ENCODE measurements at regions not wholly inside any gene's neighbourhood (a gene's known extent, or its start where the extent isn't known, plus 50 kb on each side); places are given as distances from the start of the nearest gene placed in this dataset.

- POLR2A ChIA-PET (ENCODE audit: low non-redundant PET) = no interaction called here
Measured at GRCh38 chr5:53311681-53312080, 168.7 kb upstream of the FST start.

GRCh38 chr5:53313145-53313544 is 167.3 kb upstream of the FST start:
- DNase-seq (ENCODE audit: low spot score) = no peak
- ChIA-PET POLR2A (ENCODE audit: low non-redundant PET) (no interaction called here), CTCF (no interaction called here)
- no peak for TF ChIP-seq CTCF (conservative IDR thresholded peaks at IDR 0.05; ENCODE audit: low read depth, low read length)
- TF ChIP-seq EZH2 (IDR thresholded peaks at IDR 0.05; ENCODE audit: borderline replicate concordance, low read depth, low read length, poor library complexity, severe bottlenecking) = no peak
- Histone ChIP-seq H3K9me3 (ENCODE audit: low read depth, low read length, poor library complexity, severe bottlenecking) (no peaks in the 10 kb centered on the region), H3K4me1 (ENCODE audit: insufficient read depth, low read length, poor library complexity, severe bottlenecking) (no peaks in the 10 kb centered on the region), H3K4me3 (ENCODE audit: low read depth, low read length, poor library complexity, severe bottlenecking) (no peak overlapping the region), H3K27me3 (replicated peaks; ENCODE audit: insufficient read depth, low read depth, low read length, poor library complexity) (no peaks in the 10 kb centered on the region), H3K27ac (ENCODE audit: low read depth, low read length, poor library complexity, severe bottlenecking) (no peak overlapping the region), H3K36me3 (ENCODE audit: insufficient read depth, low read length, poor library complexity, severe bottlenecking) (no peaks in the 10 kb centered on the region)
- intact Hi-C loops (cut with micrococcal nuclease; ENCODE audit: unreplicated experiment) = no loop called here
- BruUV-seq (replicated peaks) = no TSS peak

More at GRCh38 chr5:53311681-53312080, 168.7 kb upstream of the FST start:
- BruUV-seq (replicated peaks) = no TSS peak
- CTCF ChIA-PET = no interaction called here
- TF ChIP-seq EZH2 (IDR thresholded peaks at IDR 0.05; ENCODE audit: borderline replicate concordance, low read depth, low read length, poor library complexity, severe bottlenecking) = no peak
- no peak for TF ChIP-seq CTCF (conservative IDR thresholded peaks at IDR 0.05; ENCODE audit: low read depth, low read length)
- H3K9me3 ChIP-seq (ENCODE audit: low read depth, low read length, poor library complexity, severe bottlenecking) = no peaks in the 10 kb centered on the region
- no peak overlapping the region for H3K4me3 ChIP-seq (ENCODE audit: low read depth, low read length, poor library complexity, severe bottlenecking)
- no peaks in the 10 kb centered on the region for H3K27me3 ChIP-seq (replicated peaks; ENCODE audit: insufficient read depth, low read depth, low read length, poor library complexity)
- no peaks in the 10 kb centered on the region for H3K4me1 ChIP-seq (ENCODE audit: insufficient read depth, low read length, poor library complexity, severe bottlenecking)
- intact Hi-C loops (cut with micrococcal nuclease; ENCODE audit: unreplicated experiment) = no loop called here
- no peak for DNase-seq (ENCODE audit: low spot score)
- H3K36me3 ChIP-seq (ENCODE audit: insufficient read depth, low read length, poor library complexity, severe bottlenecking) = no peaks in the 10 kb centered on the region
- H3K27ac ChIP-seq (ENCODE audit: low read depth, low read length, poor library complexity, severe bottlenecking) = no peak overlapping the region

- Histone ChIP-seq H3K36me3 (ENCODE audit: insufficient read depth, low read length, poor library complexity, severe bottlenecking) (no peaks in the 10 kb centered on the region), H3K27ac (ENCODE audit: low read depth, low read length, poor library complexity, severe bottlenecking) (no peak overlapping the region), H3K27me3 (replicated peaks; ENCODE audit: insufficient read depth, low read depth, low read length, poor library complexity) (no peaks in the 10 kb centered on the region), H3K4me3 (ENCODE audit: low read depth, low read length, poor library complexity, severe bottlenecking) (no peak overlapping the region), H3K4me1 (ENCODE audit: insufficient read depth, low read length, poor library complexity, severe bottlenecking) (no peaks in the 10 kb centered on the region), H3K9me3 (ENCODE audit: low read depth, low read length, poor library complexity, severe bottlenecking) (no peaks in the 10 kb centered on the region)
- intact Hi-C loops (cut with micrococcal nuclease; ENCODE audit: unreplicated experiment) = no loop called here
- no peak for DNase-seq (ENCODE audit: low spot score)
- CTCF ChIA-PET = no interaction called here
- TF ChIP-seq EZH2 (IDR thresholded peaks at IDR 0.05; ENCODE audit: borderline replicate concordance, low read depth, low read length, poor library complexity, severe bottlenecking) (no peak), CTCF (conservative IDR thresholded peaks at IDR 0.05; ENCODE audit: low read depth, low read length) (no peak)
- POLR2A ChIA-PET (ENCODE audit: low non-redundant PET) = no interaction called here
- BruUV-seq (replicated peaks) = no TSS peak
Measured at GRCh38 chr5:53318303-53318702, 162.1 kb upstream of the FST start.
